Caco-2 (cell line): ENCODE measurements at regions not wholly inside any gene's neighbourhood (a gene's known extent, or its start where the extent isn't known, plus 50 kb on each side); places are given as distances from the start of the nearest gene placed in this dataset.

Experiments
- BruUV-seq: library from RNA; stranded (reverse); fragments of 400-500 nt; replicated peaks from 2 replicates; lab custom pipeline; 2021; lab: Mats Ljungman, UMichigan
- CTCF ChIA-PET: fragments of 300-600 bp; sonication (Branson Sonifier 250); formaldehyde crosslinking; loops from one replicate; lab custom pipeline; 2022; ENCODE audit warnings: antibody characterized with exemption; lab: Charles Lee
- POLR2A ChIA-PET: fragments of 300-600 bp; sonication (Branson Sonifier 250); formaldehyde crosslinking; loops from one replicate; lab custom pipeline; 2022; ENCODE audit warnings: antibody characterized with exemption; lab: Charles Lee
- DNase-seq, 2 experiments: peaks; one replicate each; pipeline versions ENCODE4 v3.0.0 to v3.0.0-alpha.2; 2020 to 2022
- H3K27me3 ChIP-seq: replicated peaks from 2 replicates; pipeline ENCODE4 v1.6.0; 2011; ENCODE audit warnings: low read length; ENCODE audit not compliant: control insufficient read depth, insufficient read depth
- H3K36me3 ChIP-seq: 2 replicates; pipeline ENCODE4 v1.5.1; 2011; ENCODE audit warnings: low read length; ENCODE audit not compliant: control insufficient read depth, insufficient read depth
- H3K4me1 ChIP-seq: fragments of 250-450 bp; sonication (Bioruptor Pico); 2 replicates; pipeline ENCODE4 v1.5.1; 2020; ENCODE audit warnings: mild to moderate bottlenecking
- H3K4me3 ChIP-seq: 2 replicates; pipeline ENCODE4 v1.5.1; 2011; ENCODE audit warnings: low read depth, mild to moderate bottlenecking, control low read depth, low read length
- H3K9me3 ChIP-seq: fragments of 250-450 bp; sonication (Bioruptor Pico); 2 replicates; pipeline ENCODE4 v1.5.1; 2020; ENCODE audit warnings: mild to moderate bottlenecking, moderate library complexity
- H3K27ac Mint-ChIP-seq: one replicate; pipeline ENCODE4 v1.8.0; 2022; ENCODE audit warnings: mixed read lengths; ENCODE audit not compliant: unreplicated experiment
- H3K27me3 Mint-ChIP-seq: one replicate; pipeline ENCODE4 v1.8.0; 2022; ENCODE audit warnings: mixed read lengths; ENCODE audit not compliant: insufficient read depth, unreplicated experiment
- H3K36me3 Mint-ChIP-seq: one replicate; pipeline ENCODE4 v1.8.0; 2022; ENCODE audit warnings: mild to moderate bottlenecking, mixed read lengths; ENCODE audit not compliant: insufficient read depth, unreplicated experiment
- H3K4me1 Mint-ChIP-seq: one replicate; pipeline ENCODE4 v1.8.0; 2022; ENCODE audit warnings: low read depth, mixed read lengths; ENCODE audit not compliant: unreplicated experiment
- H3K4me3 Mint-ChIP-seq: one replicate; pipeline ENCODE4 v1.8.0; 2022; ENCODE audit warnings: mild to moderate bottlenecking, moderate library complexity, mixed read lengths; ENCODE audit not compliant: unreplicated experiment
- H3K9me3 Mint-ChIP-seq: one replicate; pipeline ENCODE4 v1.8.0; 2022; ENCODE audit warnings: mixed read lengths; ENCODE audit not compliant: unreplicated experiment
- CTCF ChIP-seq, 2 experiments: fragments of 200-600 bp in 1 of 2; IDR thresholded peaks; 1 replicate in 1 of 2; 2 replicates in 1 of 2; pipeline versions ENCODE4 v1.5.1 to v1.8.0; 2011 to 2022; ENCODE audit warnings: antibody characterized with exemption in 1 of 2, control low read depth in 1 of 2, inconsistent platforms in 1 of 2, low read depth in 1 of 2, low read length in 1 of 2, mild to moderate bottlenecking in 1 of 2, moderate library complexity in 1 of 2; ENCODE audit not compliant: insufficient read depth in 1 of 2, severe bottlenecking in 1 of 2, unreplicated experiment in 1 of 2
- intact Hi-C: fragments of 100-400 bp; cut with micrococcal nuclease; formaldehyde crosslinking; loops from one replicate; pipeline ENCODE4 v1.10.0; 2022; ENCODE audit not compliant: unreplicated experiment

- Mint-ChIP-seq H3K27me3 (peaks cover 9% of the 10 kb centered on the region), H3K36me3 (no peaks in the 10 kb centered on the region), H3K4me3 (no peak overlapping the region), H3K27ac (no peak overlapping the region), H3K9me3 (no peaks in the 10 kb centered on the region), H3K4me1 (no peaks in the 10 kb centered on the region)
- no peaks in the 10 kb centered on the region for H3K27me3 ChIP-seq
- intact Hi-C loops, result no loop called here
- no peaks in the 10 kb centered on the region for H3K36me3 ChIP-seq
- POLR2A ChIA-PET, result no interaction called here
- no peaks in the 10 kb centered on the region for H3K9me3 ChIP-seq
- no peak overlapping the region for H3K4me3 ChIP-seq
- TF ChIP-seq CTCF (IDR thresholded peaks at IDR 0.05; ENCODE audit: insufficient read depth in 1 of 2, low read depth in 1 of 2, low read length in 1 of 2, severe bottlenecking in 1 of 2, unreplicated experiment in 1 of 2), result no peak
- no peak for DNase-seq
- BruUV-seq, result no TSS peak
- CTCF ChIA-PET, result no interaction called here
- no peaks in the 10 kb centered on the region for H3K4me1 ChIP-seq
These were observed 63.8 kb upstream of the TNP1 start for GRCh38 chr2:216923706-216924105.

- Histone ChIP-seq H3K4me1 (no peaks in the 10 kb centered on the region), H3K36me3 (no peaks in the 10 kb centered on the region), H3K4me3 (no peak overlapping the region), H3K27me3 (no peaks in the 10 kb centered on the region), H3K9me3 (no peaks in the 10 kb centered on the region)
- no TSS peak for BruUV-seq
- CTCF ChIA-PET, result no interaction called here
- Mint-ChIP-seq H3K27ac (no peak overlapping the region), H3K4me1 (no peaks in the 10 kb centered on the region), H3K36me3 (no peaks in the 10 kb centered on the region), H3K9me3 (no peaks in the 10 kb centered on the region), H3K27me3 (peaks cover 6% of the 10 kb centered on the region), H3K4me3 (no peak overlapping the region)
- intact Hi-C loops, result no loop called here
- POLR2A ChIA-PET, result no interaction called here
- TF ChIP-seq CTCF (IDR thresholded peaks at IDR 0.05; ENCODE audit: insufficient read depth in 1 of 2, low read depth in 1 of 2, low read length in 1 of 2, severe bottlenecking in 1 of 2, unreplicated experiment in 1 of 2), result no peak
- no peak for DNase-seq
These were observed 62.4 kb upstream of the TNP1 start for GRCh38 chr2:216922175-216922780.

- no peak for TF ChIP-seq CTCF (IDR thresholded peaks at IDR 0.05; ENCODE audit: insufficient read depth in 1 of 2, low read depth in 1 of 2, low read length in 1 of 2, severe bottlenecking in 1 of 2, unreplicated experiment in 1 of 2)
- H3K4me3 ChIP-seq, result no peak overlapping the region
- no peak for DNase-seq
- Mint-ChIP-seq H3K27me3 (no peaks in the 10 kb centered on the region), H3K27ac (no peak overlapping the region), H3K4me3 (no peak overlapping the region), H3K36me3 (no peaks in the 10 kb centered on the region), H3K4me1 (no peaks in the 10 kb centered on the region), H3K9me3 (no peaks in the 10 kb centered on the region)
- H3K27me3 ChIP-seq, result no peaks in the 10 kb centered on the region
- CTCF ChIA-PET, result interaction anchor here (1.0 kb wide), 1 partner anchor 25 kb away, joined by 6 read pairs; no protein-coding TSS in a partner anchor
- no peaks in the 10 kb centered on the region for H3K9me3 ChIP-seq
- H3K36me3 ChIP-seq, result no peaks in the 10 kb centered on the region
- intact Hi-C loops, result no loop called here
- no TSS peak for BruUV-seq
- POLR2A ChIA-PET, result no interaction called here
- no peaks in the 10 kb centered on the region for H3K4me1 ChIP-seq
These were observed 61.1 kb upstream of the TNP1 start for GRCh38 chr2:216920937-216921456.
